Stimulated activated naive CD8-positive, alpha-beta T cell treated with anti-CD3 and anti-CD28 coated beads, Interleukin-15, Interleukin-2, amounts not matched to agents 100 U/mL and 50 U/mL, for 24 hours (primary cell): ENCODE measurements at regions not wholly inside any gene's neighbourhood (a gene's known extent, or its start where the extent isn't known, plus 50 kb on each side); places are given as distances from the start of the nearest gene placed in this dataset.
"Not testable (repeated sequence)": the region's sequence is repeated elsewhere in the genome, so short reads cannot be mapped to it uniquely, and the experiment has no call there.

ENCODE experiments used
- ATAC-seq: fragments of 150-1000 bp; cut with Tn5 transposase; one replicate; pipeline ENCODE4 v1.10.0; 2021
- DNase-seq: peaks from one replicate; pipeline ENCODE4 v3.0.0; 2021

GRCh38 chr6:100322886-100323285 lies 141.8 kb downstream of the SIM1 start:
- DNase-seq (no peak), ATAC-seq (no peak)

GRCh38 chr6:100320686-100321085 lies 144.0 kb downstream of the SIM1 start:
- ATAC-seq: no peak
- DNase-seq: no peak

- DNase-seq (no peak), ATAC-seq (no peak)
Observed at GRCh38 chr6:100317031-100317430, 147.7 kb downstream of the SIM1 start.

- no peak for ATAC-seq
- DNase-seq: no peak
Observed at GRCh38 chr6:100314186-100314585, 150.5 kb downstream of the SIM1 start.

GRCh38 chr6:100311707-100312251 lies 152.9 kb downstream of the SIM1 start:
- DNase-seq: no peak
- ATAC-seq: no peak

GRCh38 chr6:100309174-100309573 lies 155.5 kb downstream of the SIM1 start:
- DNase-seq (no peak), ATAC-seq (no peak)

GRCh38 chr6:100307561-100307960 lies 157.2 kb downstream of the SIM1 start:
- ATAC-seq: no peak
- DNase-seq: no peak

- no peak for DNase-seq
- no peak for ATAC-seq
Observed at GRCh38 chr6:100305209-100305869, 159.4 kb downstream of the SIM1 start.

- ATAC-seq (no peak), DNase-seq (no peak)
Observed at GRCh38 chr6:100304575-100304974, 160.1 kb downstream of the SIM1 start.

- DNase-seq: no peak
- no peak for ATAC-seq
Observed at GRCh38 chr6:100301731-100302130, 163.0 kb downstream of the SIM1 start.

GRCh38 chr6:100300221-100300736 lies 164.4 kb downstream of the SIM1 start:
- ATAC-seq: no peak
- no peak for DNase-seq

- no peak for DNase-seq
- no peak for ATAC-seq
Observed at GRCh38 chr6:100296810-100297544, 167.7 kb downstream of the SIM1 start.

- not testable (repeated sequence) for ATAC-seq, DNase-seq
Observed at GRCh38 chr6:100295172-100295571, 169.5 kb downstream of the SIM1 start.

GRCh38 chr6:100289285-100289684 lies 175.4 kb downstream of the SIM1 start:
- DNase-seq (no peak), ATAC-seq (no peak)

GRCh38 chr6:100288311-100288710 lies 176.4 kb downstream of the SIM1 start:
- no peak for ATAC-seq

GRCh38 chr6:100283285-100283684 lies 181.4 kb downstream of the SIM1 start:
- ATAC-seq (no peak), DNase-seq (no peak)

More at GRCh38 chr6:100288311-100288710, 176.4 kb downstream of the SIM1 start:
- DNase-seq: no peak

- DNase-seq: no peak
- no peak for ATAC-seq
Observed at GRCh38 chr6:100281471-100281901, 183.2 kb downstream of the SIM1 start.

- ATAC-seq: no peak
- DNase-seq: no peak
Observed at GRCh38 chr6:100276311-100277057, 188.2 kb downstream of the SIM1 start.

- ATAC-seq: no peak
- DNase-seq: no peak
Observed at GRCh38 chr6:100274147-100274546, 190.6 kb downstream of the SIM1 start.

GRCh38 chr6:100271625-100272024 lies 193.1 kb downstream of the SIM1 start:
- no peak for ATAC-seq

GRCh38 chr6:100271202-100271601 lies 193.5 kb downstream of the SIM1 start:
- no peak for ATAC-seq
- DNase-seq: no peak

More at GRCh38 chr6:100271625-100272024, 193.1 kb downstream of the SIM1 start:
- DNase-seq: no peak

GRCh38 chr6:100269189-100269588 lies 195.5 kb downstream of the SIM1 start:
- no peak for DNase-seq

More at GRCh38 chr6:100269189-100269588, 195.5 kb downstream of the SIM1 start:
- ATAC-seq: no peak
